ENCODE measurements at regions not wholly inside any gene's neighbourhood (a gene's known extent, or its start where the extent isn't known, plus 50 kb on each side); places are given as distances from the start of the nearest gene placed in this dataset.

- intact Hi-C loops (cut with micrococcal nuclease; ENCODE audit: unreplicated experiment): no loop called here
- no peak overlapping the region for H2AFZ ChIP-seq (ENCODE audit: control insufficient read depth, low read depth, low read length)
- in situ Hi-C loops (cut with MboI): no loop called here
- POLR2A ChIA-PET: no interaction called here
- TF ChIP-seq MTA3 (IDR thresholded peaks at IDR 0.05; ENCODE audit: borderline replicate concordance, low read length) (no peak), NFYB (IDR thresholded peaks at IDR 0.05; ENCODE audit: insufficient read depth, low read depth, low read length) (no peak), SMARCA5 (IDR thresholded peaks at IDR 0.05) (no peak), CHD1 (IDR thresholded peaks at IDR 0.05; ENCODE audit: low read depth, low read length) (no peak), TARDBP (IDR thresholded peaks at IDR 0.05; ENCODE audit: borderline replicate concordance) (no peak)
- RAD21 ChIA-PET (ENCODE audit: unreplicated experiment): no interaction called here
- H3K27ac ChIP-seq (ENCODE audit: control insufficient read depth, insufficient read depth): no peak overlapping the region
- DNase-seq (ENCODE audit: low read depth, low spot score): no peak
- SMC1A ChIA-PET (ENCODE audit: uncharacterized antibody, unreplicated experiment): interaction anchor here (0.7 to 1.2 kb wide), 3 partner anchors 19 to 94 kb away, joined by 3 read pairs; no protein-coding TSS in a partner anchor
- H3K36me3 ChIP-seq (ENCODE audit: control insufficient read depth in 2 of 2, insufficient read depth in 2 of 2, low read length in 1 of 2): no peaks in the 10 kb centered on the region
- no peaks in the 10 kb centered on the region for H3K79me2 ChIP-seq (ENCODE audit: control insufficient read depth, insufficient read depth, low read length)
- no peaks in the 10 kb centered on the region for H3K4me1 ChIP-seq (ENCODE audit: control insufficient read depth, insufficient read depth, low read length)
- 0% methylated on average over 1 of the region's 1 CpG for WGBS (ENCODE audit: insufficient coverage, insufficient replicate concordance, low lambda C conversion rate, missing lambda C conversion rate)
- no peak overlapping the region for H3K4me3 ChIP-seq
- no peak overlapping the region for H3K4me2 ChIP-seq (ENCODE audit: control insufficient read depth, insufficient read depth)
- H3K9ac ChIP-seq (ENCODE audit: control insufficient read depth, insufficient read depth, low read length): no peak overlapping the region
- no peaks in the 10 kb centered on the region for H3K9me3 ChIP-seq (replicated peaks; ENCODE audit: control insufficient read depth, insufficient read depth, low read length)
- no TSS peak for BruUV-seq (replicated peaks)
- H3K27me3 ChIP-seq (replicated peaks in 1 of 2; ENCODE audit: control insufficient read depth in 2 of 2, insufficient read depth in 2 of 2, low read length in 1 of 2): no peaks in the 10 kb centered on the region
- no peaks in the 10 kb centered on the region for H4K20me1 ChIP-seq (ENCODE audit: control insufficient read depth, insufficient read depth)
- no peak for FAIRE-seq
- ATAC-seq: no peak
- CTCF ChIA-PET: interaction anchor here (0.7 kb wide), 1 partner anchor 720 kb away, joined by 5 read pairs; no protein-coding TSS in a partner anchor
Measured at GRCh38 chr1:82317671-82318070, 516.9 kb downstream of the ADGRL2 start.

GRCh38 chr1:82299656-82300055, 498.9 kb downstream of the ADGRL2 start:
- Histone ChIP-seq H3K36me3 (ENCODE audit: control insufficient read depth in 2 of 2, insufficient read depth in 2 of 2, low read length in 1 of 2) (no peaks in the 10 kb centered on the region), H4K20me1 (ENCODE audit: control insufficient read depth, insufficient read depth) (no peaks in the 10 kb centered on the region), H3K4me1 (ENCODE audit: control insufficient read depth, insufficient read depth, low read length) (no peaks in the 10 kb centered on the region), H3K4me2 (ENCODE audit: control insufficient read depth, insufficient read depth) (no peak overlapping the region), H3K27ac (ENCODE audit: control insufficient read depth, insufficient read depth) (no peak overlapping the region), H3K9me3 (replicated peaks; ENCODE audit: control insufficient read depth, insufficient read depth, low read length) (no peaks in the 10 kb centered on the region), H2AFZ (ENCODE audit: control insufficient read depth, low read depth, low read length) (no peak overlapping the region), H3K79me2 (ENCODE audit: control insufficient read depth, insufficient read depth, low read length) (no peaks in the 10 kb centered on the region), H3K27me3 (replicated peaks in 1 of 2; ENCODE audit: control insufficient read depth in 2 of 2, insufficient read depth in 2 of 2, low read length in 1 of 2) (no peaks in the 10 kb centered on the region), H3K4me3 (no peak overlapping the region), H3K9ac (ENCODE audit: control insufficient read depth, insufficient read depth, low read length) (no peak overlapping the region)
- ChIA-PET POLR2A (no interaction called here), SMC1A (ENCODE audit: uncharacterized antibody, unreplicated experiment) (interaction anchor here (1.7 to 3.3 kb wide), 2 partner anchors 13 to 47 kb away, joined by 4 to 9 read pairs; no protein-coding TSS in a partner anchor), CTCF (interaction anchor here (1.6 kb wide), 1 partner anchor 10 kb away, joined by 3 read pairs; no protein-coding TSS in a partner anchor), RAD21 (ENCODE audit: unreplicated experiment) (no interaction called here)
- no peak for ATAC-seq
- BruUV-seq (replicated peaks): no TSS peak
- FAIRE-seq: no peak
- intact Hi-C loops (cut with micrococcal nuclease; ENCODE audit: unreplicated experiment): no loop called here
- in situ Hi-C loops (cut with MboI): no loop called here
- WGBS (ENCODE audit: insufficient coverage, insufficient replicate concordance, low lambda C conversion rate, missing lambda C conversion rate): 0% methylated on average over 2 of the region's 2 CpGs
- DNase-seq (ENCODE audit: low read depth, low spot score): no peak
- no peak for TF ChIP-seq E2F8 (IDR thresholded peaks at IDR 0.05; ENCODE audit: low read depth, partially characterized antibody)
- no peak for TF ChIP-seq BACH1 (IDR thresholded peaks at IDR 0.05; ENCODE audit: borderline replicate concordance)
- no peak for TF ChIP-seq ZNF24 (IDR thresholded peaks at IDR 0.05)
